ENCODE measurements at regions not wholly inside any gene's neighbourhood (a gene's known extent, or its start where the extent isn't known, plus 50 kb on each side); places are given as distances from the start of the nearest gene placed in this dataset.
"Not testable (repeated sequence)": the region's sequence is repeated elsewhere in the genome, so short reads cannot be mapped to it uniquely, and the experiment has no call there.

DNA sequence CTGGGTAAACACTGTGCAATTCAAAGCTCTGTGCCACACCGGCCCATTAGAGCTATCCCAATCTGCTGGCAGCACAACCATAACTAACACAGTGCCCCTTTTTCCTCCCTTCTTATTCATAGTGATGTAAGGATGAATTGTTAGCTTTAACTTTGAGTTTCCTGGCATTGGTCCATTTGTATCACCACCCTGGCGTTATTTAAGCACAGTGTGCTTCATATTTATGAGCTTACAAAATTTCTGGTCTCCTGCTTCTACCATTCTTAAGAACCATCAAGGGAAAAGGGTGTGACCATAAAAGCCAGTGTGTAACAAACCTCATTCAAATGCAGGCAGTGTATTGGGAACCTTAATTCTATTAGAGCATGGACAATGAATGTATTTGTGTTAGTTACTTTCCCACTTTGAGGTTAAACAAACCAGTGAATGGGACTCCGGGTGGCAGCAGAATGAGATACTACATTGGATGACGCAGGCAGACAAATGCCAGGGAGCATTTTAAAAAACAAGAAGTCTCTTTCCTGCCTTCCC lies 222.6 kb downstream of the TMEM161B start:
- TF ChIP-seq, protein P1, sequence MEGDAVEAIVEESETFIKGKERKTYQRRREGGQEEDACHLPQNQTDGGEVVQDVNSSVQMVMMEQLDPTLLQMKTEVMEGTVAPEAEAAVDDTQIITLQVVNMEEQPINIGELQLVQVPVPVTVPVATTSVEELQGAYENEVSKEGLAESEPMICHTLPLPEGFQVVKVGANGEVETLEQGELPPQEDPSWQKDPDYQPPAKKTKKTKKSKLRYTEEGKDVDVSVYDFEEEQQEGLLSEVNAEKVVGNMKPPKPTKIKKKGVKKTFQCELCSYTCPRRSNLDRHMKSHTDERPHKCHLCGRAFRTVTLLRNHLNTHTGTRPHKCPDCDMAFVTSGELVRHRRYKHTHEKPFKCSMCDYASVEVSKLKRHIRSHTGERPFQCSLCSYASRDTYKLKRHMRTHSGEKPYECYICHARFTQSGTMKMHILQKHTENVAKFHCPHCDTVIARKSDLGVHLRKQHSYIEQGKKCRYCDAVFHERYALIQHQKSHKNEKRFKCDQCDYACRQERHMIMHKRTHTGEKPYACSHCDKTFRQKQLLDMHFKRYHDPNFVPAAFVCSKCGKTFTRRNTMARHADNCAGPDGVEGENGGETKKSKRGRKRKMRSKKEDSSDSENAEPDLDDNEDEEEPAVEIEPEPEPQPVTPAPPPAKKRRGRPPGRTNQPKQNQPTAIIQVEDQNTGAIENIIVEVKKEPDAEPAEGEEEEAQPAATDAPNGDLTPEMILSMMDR (IDR thresholded peaks at IDR 0.05; ENCODE audit: low read depth, low read length, missing control alignments) = no peak
- DNase-seq (ENCODE audit: extremely low read depth, low read depth) = no peak
- H3K4me3 ChIP-seq (replicated peaks; ENCODE audit: low read depth, low read length) = no peak overlapping the region

DNA sequence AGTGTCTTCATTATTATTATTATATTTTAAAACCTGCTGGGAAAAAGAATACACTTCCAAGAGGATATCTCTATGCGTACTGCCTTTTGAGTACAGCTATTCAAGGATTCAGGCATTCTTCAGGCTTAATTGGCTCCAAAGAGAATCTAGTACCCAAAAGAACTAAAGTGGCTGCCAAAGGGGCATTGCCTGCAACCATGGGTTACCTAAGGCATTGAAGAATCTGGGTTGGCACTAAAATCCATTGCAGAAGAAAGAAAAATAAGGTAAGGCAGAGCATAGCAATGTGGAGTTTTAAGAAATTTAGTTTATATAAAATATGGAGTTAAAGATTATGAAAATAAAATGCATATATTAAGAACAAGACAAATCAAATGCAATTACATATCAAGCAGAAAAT lies 223.5 kb downstream of the TMEM161B start:
- H3K4me3 ChIP-seq (replicated peaks; ENCODE audit: low read depth, low read length) = no peak overlapping the region
- TF ChIP-seq, protein P1 (IDR thresholded peaks at IDR 0.05; ENCODE audit: low read depth, low read length, missing control alignments) = no peak
- no peak for DNase-seq (ENCODE audit: extremely low read depth, low read depth)

DNA sequence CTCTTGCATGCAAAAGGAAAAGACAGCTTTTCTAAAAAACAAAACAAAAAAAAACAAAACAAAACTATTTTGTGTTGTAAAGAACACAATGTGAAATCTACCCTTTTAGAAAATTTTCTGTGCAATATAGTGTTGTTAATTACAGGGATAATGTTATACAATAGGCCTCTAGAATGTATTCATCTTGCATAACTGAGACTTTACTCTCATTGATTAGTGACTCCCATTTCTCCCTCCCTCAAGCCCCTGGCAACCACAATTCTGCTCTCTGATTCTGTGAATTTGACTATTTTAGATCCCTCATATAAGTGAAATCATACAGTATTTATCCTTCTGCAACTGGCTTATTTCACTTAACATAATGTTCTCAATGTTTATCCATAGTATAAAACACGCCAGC lies 234.1 kb downstream of the TMEM161B start:
- DNase-seq (ENCODE audit: extremely low read depth, low read depth) = no peak
- H3K4me3 ChIP-seq (replicated peaks; ENCODE audit: low read depth, low read length) = no peak overlapping the region
- TF ChIP-seq, protein P1 (IDR thresholded peaks at IDR 0.05; ENCODE audit: low read depth, low read length, missing control alignments) = no peak

DNA sequence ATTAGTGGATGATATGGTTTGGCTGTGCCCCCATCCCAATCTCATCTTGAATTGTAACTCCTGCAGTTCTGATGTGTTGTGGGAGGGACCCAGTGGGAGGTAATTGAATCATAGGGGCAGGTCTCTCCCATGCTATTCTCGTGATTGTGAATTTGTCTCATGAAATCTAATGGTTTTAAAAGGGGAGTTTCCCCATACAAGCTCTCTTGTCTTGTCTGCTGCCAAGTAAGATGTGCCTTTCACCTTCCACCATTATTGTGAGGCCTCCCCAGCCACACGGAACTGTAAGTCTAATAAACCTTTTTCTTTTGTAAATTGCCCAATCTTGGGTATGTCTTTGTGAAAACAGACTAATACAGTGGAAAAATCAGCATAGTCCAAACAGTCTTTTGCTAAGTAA lies 235.5 kb downstream of the TMEM161B start:
- H3K4me3 ChIP-seq (replicated peaks; ENCODE audit: low read depth, low read length) = no peak overlapping the region
- no peak for DNase-seq (ENCODE audit: extremely low read depth, low read depth)
- TF ChIP-seq, protein P1 (IDR thresholded peaks at IDR 0.05; ENCODE audit: low read depth, low read length, missing control alignments) = no peak

DNA sequence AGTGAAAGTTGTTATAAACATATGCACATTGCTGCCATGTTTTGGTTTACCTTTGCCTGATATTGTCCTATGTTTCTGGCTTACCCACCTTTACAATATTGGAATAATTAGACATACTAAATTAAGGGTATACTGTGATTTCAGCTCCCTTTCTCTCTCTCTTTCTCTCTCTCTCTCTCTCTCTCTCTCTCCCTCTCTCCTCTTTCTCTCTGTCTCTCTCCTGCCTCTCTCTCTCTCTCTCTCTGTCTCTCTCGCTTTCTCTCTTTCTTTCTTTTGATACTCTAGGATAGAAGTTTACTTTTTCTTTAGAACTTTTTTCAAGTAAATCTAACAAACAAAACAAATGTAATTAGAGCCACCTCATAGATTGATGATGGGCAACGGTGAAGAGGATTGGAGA lies 239.6 kb downstream of the TMEM161B start:
- TF ChIP-seq, protein P1 (IDR thresholded peaks at IDR 0.05; ENCODE audit: low read depth, low read length, missing control alignments) = no peak
- no peak overlapping the region for H3K4me3 ChIP-seq (replicated peaks; ENCODE audit: low read depth, low read length)
- DNase-seq (ENCODE audit: extremely low read depth, low read depth) = no peak

DNA sequence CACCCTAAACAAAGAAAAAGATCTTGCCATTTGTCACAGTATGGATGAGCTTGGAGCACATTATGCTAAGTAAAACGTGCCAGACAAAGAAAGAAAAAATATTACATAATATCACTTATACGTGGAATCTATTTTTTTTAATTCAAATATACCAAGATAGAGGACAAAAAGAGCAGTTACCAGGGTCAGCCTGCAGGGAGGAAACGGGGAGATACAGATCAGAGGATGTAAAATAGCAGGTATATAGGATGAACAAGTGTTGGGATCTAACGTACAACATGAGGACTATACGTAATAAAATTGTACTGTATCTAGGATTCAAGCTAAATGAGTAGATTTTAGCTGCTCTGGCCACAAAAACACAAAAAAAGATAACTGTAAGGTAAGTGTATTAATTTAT lies 247.5 kb downstream of the TMEM161B start:
- TF ChIP-seq, protein P1 (IDR thresholded peaks at IDR 0.05; ENCODE audit: low read depth, low read length, missing control alignments) = no peak
- no peak for DNase-seq (ENCODE audit: extremely low read depth, low read depth)
- no peak overlapping the region for H3K4me3 ChIP-seq (replicated peaks; ENCODE audit: low read depth, low read length)

DNA sequence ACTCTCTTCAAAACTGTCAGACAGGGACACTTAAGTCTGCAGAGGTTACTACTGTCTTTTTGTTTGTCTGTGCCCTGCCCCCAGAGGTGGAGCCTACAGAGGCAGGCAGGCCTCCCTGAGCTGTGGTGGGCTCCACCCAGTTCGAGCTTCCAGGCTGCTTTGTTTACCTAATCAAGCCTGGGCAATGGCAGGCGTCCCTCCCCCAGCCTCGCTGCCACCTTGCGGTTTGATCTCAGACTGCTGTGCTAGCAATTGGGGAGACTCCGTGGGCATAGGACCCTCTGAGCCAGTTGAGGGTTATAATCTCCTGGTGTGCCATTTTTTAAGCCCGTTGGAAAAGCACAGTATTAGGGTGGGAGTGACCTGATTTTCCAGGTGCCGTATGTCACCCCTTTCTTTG lies 253.7 kb downstream of the TMEM161B start:
- not testable (repeated sequence) for H3K4me3 ChIP-seq (replicated peaks; ENCODE audit: low read depth, low read length); DNase-seq (ENCODE audit: extremely low read depth, low read depth)

Data from HFF-Myc (cell line).